CD4-positive, alpha-beta T cell treated with Interleukin-17A for 4 hours (primary cell): ENCODE measurements at regions not wholly inside any gene's neighbourhood (a gene's known extent, or its start where the extent isn't known, plus 50 kb on each side); places are given as distances from the start of the nearest gene placed in this dataset.
"Not testable (repeated sequence)": the region's sequence is repeated elsewhere in the genome, so short reads cannot be mapped to it uniquely, and the experiment has no call there.

Source experiments
- DNase-seq: peaks from one replicate; pipeline ENCODE4 v3.0.0-alpha.2; 2020; ENCODE audit warnings: mixed read lengths

- no peak for DNase-seq
Observed at GRCh38 chr4:179048839-179049453, 1606.7 kb upstream of the AGA start.

DNA sequence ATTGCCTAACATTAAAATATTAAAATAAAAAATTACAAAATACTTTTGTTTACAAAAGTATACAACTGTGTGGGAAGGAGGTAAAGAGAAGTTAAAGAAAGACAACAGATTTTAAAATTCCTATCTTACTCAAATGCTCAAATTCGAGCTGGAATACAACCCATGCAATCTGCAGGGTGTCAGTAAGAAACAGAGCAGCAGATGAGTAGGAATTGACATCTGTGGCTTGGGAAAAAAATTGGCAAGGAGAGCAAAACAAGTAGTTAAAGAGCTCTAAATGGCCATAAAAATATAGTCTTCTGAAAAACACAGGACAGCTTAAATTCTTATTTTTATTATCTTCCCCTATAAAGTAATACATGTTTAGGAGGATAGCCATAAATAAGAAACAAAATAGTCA lies 1609.0 kb upstream of the AGA start:
- no peak for DNase-seq

GRCh38 chr4:179059396-179059795 lies 1617.2 kb upstream of the AGA start:
- no peak for DNase-seq

GRCh38 chr4:179066254-179066653 lies 1624.0 kb upstream of the AGA start:
- DNase-seq = not testable (repeated sequence)

- DNase-seq = no peak
Observed at GRCh38 chr4:179071131-179071530, 1628.9 kb upstream of the AGA start.

- no peak for DNase-seq
Observed at GRCh38 chr4:179076865-179077264, 1634.6 kb upstream of the AGA start.

GRCh38 chr4:179095585-179096221 lies 1653.5 kb upstream of the AGA start:
- no peak for DNase-seq

- DNase-seq = no peak
Observed at GRCh38 chr4:179097741-179098140, 1655.5 kb upstream of the AGA start.

- no peak for DNase-seq
Observed at GRCh38 chr4:179110356-179110755, 1668.1 kb upstream of the AGA start.

GRCh38 chr4:179110816-179111215 lies 1668.6 kb upstream of the AGA start:
- DNase-seq = no peak

- no peak for DNase-seq
Observed at GRCh38 chr4:179112441-179113170, 1670.4 kb upstream of the AGA start.

GRCh38 chr4:179114615-179115014 lies 1672.4 kb upstream of the AGA start:
- DNase-seq = no peak

- no peak for DNase-seq
Observed at GRCh38 chr4:179116011-179116410, 1673.8 kb upstream of the AGA start.

DNA sequence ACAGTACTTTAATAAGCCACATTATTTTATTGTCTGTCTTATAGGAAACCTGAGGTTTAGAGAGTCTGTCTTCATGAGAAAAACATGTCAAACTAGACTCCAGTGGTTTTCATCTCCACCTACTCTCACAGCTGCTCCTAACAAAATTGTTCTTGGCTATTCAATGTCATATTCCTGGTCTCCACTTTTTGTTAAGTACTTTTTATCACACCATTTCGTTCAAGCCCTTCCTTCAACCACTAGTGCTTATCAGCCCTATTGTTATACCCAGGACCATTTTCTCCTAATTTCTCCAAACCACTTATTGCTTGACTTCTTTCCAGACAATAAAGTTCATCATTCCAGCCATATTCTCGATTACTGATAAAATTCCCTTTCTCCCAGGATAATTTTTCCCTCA lies 1674.3 kb upstream of the AGA start:
- no peak for DNase-seq

DNA sequence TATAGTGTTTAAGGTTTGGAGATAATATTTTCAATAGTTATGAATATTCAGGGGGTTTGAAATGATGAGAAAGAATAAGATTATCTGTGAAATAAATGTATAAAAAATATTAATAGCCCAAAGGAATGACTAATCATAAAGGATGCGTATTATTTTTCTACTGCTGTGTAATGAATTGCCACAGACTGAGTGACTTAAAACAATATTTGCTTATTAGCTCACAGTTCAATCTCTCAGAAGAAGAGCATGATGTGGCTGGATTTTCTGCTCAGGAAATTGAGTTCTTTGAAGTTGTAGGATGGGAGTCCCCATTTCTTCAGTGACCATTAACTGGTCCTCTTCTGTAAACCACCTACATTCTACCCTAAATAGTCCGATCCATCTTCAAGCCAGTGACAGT lies 1680.8 kb upstream of the AGA start:
- DNase-seq = no peak

- no peak for DNase-seq
Observed at GRCh38 chr4:179124419-179124818, 1682.2 kb upstream of the AGA start.

DNA sequence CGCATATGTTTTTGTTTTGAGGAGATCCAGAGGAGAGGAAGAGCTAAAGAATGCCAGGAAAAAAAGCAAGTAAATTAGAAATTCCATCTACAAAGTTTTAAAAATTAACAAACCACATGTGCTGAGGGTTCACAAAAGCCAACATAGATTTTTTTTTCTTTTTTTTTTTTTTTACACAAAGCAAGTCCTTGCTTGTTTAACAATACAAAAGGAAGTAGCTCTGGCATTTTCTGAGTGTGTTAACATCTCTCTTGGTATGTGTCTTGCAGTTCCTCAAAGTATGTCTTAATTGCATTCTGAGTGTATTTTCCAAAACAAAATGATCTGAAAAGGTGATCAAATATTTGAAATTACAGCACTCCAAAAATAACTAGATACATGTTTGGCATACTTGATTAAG lies 1682.7 kb upstream of the AGA start:
- no peak for DNase-seq

DNA sequence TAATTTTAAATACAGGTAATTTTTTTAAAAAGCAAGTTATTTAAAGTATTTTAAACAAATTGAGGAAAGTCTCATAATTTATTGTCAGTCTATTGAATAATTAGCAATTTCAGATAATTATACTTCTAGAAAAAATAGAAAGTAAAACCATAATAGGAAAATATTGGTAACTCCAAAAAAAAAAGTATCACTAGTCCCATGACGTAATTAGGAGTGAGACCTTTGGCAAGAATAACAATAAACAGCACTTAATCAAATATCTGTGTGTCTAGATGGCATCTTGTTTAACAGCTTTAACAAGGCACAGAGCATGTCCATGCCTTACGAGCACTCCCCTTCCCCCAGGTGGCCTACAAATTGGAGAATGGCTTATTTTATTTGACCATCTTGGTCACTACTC lies 1683.6 kb upstream of the AGA start:
- no peak for DNase-seq

DNA sequence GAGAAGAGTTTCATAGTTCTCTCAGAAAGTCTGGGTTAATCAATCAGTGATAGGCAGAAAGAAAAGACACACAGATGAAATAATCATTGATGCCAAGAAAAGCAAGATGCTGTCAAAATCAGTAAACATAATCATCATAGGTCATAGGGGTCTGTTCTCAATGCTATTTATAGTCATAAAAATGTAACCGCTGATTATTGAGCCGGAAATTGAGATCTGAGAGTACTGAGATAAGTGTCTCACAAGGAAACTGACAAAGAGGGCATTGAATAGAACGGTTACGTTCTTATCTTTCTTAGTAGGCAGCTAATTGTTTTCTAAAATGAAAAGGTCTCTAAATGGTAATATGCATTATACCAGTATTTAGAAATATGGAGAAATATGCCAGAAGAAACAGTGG lies 1686.1 kb upstream of the AGA start:
- no peak for DNase-seq

DNA sequence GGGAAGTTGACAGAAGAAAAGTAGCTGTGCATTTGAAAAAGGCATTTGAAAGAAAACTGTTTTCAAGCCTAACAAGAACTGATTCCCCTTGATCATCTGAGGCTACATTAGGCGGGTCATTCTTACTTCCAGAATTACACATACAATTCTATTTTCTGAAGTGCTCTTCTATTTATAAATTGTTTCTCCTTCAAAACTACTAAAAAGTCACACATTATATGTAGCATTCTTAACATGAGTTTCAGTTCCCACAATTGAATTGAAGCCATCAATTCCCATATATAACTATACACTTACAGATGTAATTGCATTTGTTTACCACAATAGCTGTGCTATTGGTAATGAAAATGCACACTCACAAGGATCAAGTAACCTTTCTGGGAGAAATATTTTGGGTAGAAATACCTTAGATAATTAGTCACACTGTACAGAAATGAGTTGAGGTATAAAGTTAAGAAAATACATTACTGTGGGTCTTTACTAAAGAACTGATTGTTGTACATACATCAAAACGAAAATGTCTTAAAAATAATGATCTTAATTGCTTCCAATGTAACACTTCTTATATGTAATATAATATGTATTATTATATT lies 1688.0 kb upstream of the AGA start:
- no peak for DNase-seq

GRCh38 chr4:179145746-179146525 lies 1703.7 kb upstream of the AGA start:
- no peak for DNase-seq

DNA sequence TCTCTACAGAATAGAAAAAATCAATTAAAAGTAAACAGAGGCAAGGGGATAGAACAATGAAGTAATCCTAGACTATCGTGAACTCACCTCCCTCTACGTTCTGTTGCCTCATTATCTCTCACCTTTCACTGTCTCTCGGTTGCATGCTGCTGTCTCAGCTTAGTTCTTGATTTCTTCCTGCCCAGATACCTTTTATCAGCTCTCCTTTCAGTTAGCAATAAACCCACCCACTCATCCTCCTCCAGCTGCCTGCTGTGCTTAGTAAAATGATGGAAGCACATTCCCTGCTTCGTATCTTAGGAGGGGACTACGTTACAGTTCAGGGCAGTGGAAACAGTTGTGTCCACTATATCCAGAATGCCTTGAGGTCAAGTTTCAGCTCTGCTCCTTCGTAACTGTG lies 1709.5 kb upstream of the AGA start:
- DNase-seq = no peak

DNA sequence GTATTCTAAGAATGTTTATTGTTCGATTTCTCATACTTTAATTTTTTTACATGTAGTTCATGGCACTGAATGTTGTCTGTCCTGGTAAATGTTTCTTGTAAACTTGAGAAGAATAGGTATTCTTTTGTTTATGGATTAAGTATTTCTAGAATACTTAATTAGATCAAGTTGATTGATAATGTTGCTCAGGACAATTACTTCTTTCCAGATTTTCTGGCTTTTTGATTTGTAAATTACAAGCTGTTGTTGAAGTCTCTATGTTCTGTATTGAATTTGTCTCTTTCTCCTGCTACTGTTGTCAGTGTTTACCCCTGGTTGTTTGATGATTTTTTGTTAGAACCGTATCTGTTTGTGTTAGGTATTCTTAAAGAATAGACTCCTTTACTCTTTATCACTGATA lies 1720.9 kb upstream of the AGA start:
- DNase-seq = no peak
